ENCODE measurements at regions not wholly inside any gene's neighbourhood (a gene's known extent, or its start where the extent isn't known, plus 50 kb on each side); places are given as distances from the start of the nearest gene placed in this dataset.
A peak's percentile ranks its signal among the peaks of the same experiment; 100 is the strongest.

GRCh38 chr10:33623669-33624068 is 289.2 kb upstream of the NRP1 start:
- no peaks in the 10 kb centered on the region for H3K4me1 ChIP-seq (ENCODE audit: control insufficient read depth, insufficient read depth, low read depth, low read length)
- H2BK15ac ChIP-seq (ENCODE audit: low read depth, poor library complexity, severe bottlenecking), result no peak overlapping the region
- H2BK12ac ChIP-seq (ENCODE audit: low read length in 2 of 2), result no peak overlapping the region
- H3K79me1 ChIP-seq (replicated peaks; ENCODE audit: low read length, poor library complexity, severe bottlenecking), result no peaks in the 10 kb centered on the region
- H3K4ac ChIP-seq (ENCODE audit: low read depth in 1 of 2, low read length in 2 of 2), result no peak overlapping the region
- no peak overlapping the region for H4K8ac ChIP-seq (ENCODE audit: low read length)
- no peak overlapping the region for H3K27ac ChIP-seq (ENCODE audit: low read length, poor library complexity, severe bottlenecking)
- DNase-seq, result no peak
- H3K4me3 ChIP-seq (ENCODE audit: insufficient read depth in 1 of 2, low read depth in 1 of 2, low read length in 2 of 2), result no peak overlapping the region
- H3K23ac ChIP-seq (ENCODE audit: low read length in 2 of 2), result no peak overlapping the region
- no peak overlapping the region for H3K4me2 ChIP-seq (ENCODE audit: low read length, poor library complexity, severe bottlenecking)
- no peak overlapping the region for H3K9ac ChIP-seq (ENCODE audit: low read length)
- H3K9me3 ChIP-seq (ENCODE audit: control insufficient read depth, low read length), result no peaks in the 10 kb centered on the region
- no peak overlapping the region for H4K91ac ChIP-seq (ENCODE audit: low read length)
- no peak overlapping the region for H3K18ac ChIP-seq (ENCODE audit: low read depth in 1 of 2, low read length in 2 of 2)
- no peaks in the 10 kb centered on the region for H3K27me3 ChIP-seq (ENCODE audit: control insufficient read depth in 1 of 2, insufficient read depth in 1 of 2, low read length in 2 of 2)
- 100% methylated on average over 1 of the region's 3 CpGs for WGBS
- peak overlapping the region in 1 of 2 experiments; percentile 66 for H3K14ac ChIP-seq (ENCODE audit: low read length in 2 of 2)
- no peak overlapping the region for H2BK120ac ChIP-seq (ENCODE audit: low read depth, low read length)
- H2AK5ac ChIP-seq (ENCODE audit: low read length, severe bottlenecking), result no peak overlapping the region
- no peak overlapping the region for H2AFZ ChIP-seq (ENCODE audit: low read depth, low read length)
- no peaks in the 10 kb centered on the region for H3K36me3 ChIP-seq (ENCODE audit: control insufficient read depth in 1 of 2, insufficient read depth in 2 of 2, low read depth in 1 of 2, low read length in 2 of 2)
- H2BK5ac ChIP-seq (ENCODE audit: low read depth, low read length, poor library complexity, severe bottlenecking), result no peak overlapping the region

DNA sequence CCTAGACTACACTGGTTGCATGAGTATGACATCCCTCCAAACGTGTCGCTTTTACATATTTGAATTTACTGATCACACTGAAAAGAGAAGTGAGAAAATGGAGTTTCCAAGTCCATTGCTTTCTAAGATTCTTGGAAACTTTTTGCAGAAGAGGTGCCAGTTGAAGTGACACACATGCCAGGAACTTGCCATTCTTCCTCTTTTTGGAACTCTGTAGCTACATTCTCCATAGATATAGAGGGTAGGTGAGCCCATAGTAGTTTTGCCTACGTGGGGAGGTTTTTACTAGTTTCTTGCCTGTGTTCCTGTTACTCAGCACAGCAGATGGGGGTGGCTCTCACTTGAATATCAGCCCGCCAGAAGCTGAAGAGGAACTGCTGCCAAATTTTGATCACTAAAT is 286.6 kb upstream of the NRP1 start:
- H3K4me2 ChIP-seq (ENCODE audit: low read length, poor library complexity, severe bottlenecking), result no peak overlapping the region
- DNase-seq, result no peak
- H3K36me3 ChIP-seq (ENCODE audit: control insufficient read depth in 1 of 2, insufficient read depth in 2 of 2, low read depth in 1 of 2, low read length in 2 of 2), result no peaks in the 10 kb centered on the region
- no peak overlapping the region for H3K18ac ChIP-seq (ENCODE audit: low read depth in 1 of 2, low read length in 2 of 2)
- H3K14ac ChIP-seq (ENCODE audit: low read length in 2 of 2), result no peak overlapping the region
- no peak overlapping the region for H2BK15ac ChIP-seq (ENCODE audit: low read depth, poor library complexity, severe bottlenecking)
- H2AK5ac ChIP-seq (ENCODE audit: low read length, severe bottlenecking), result no peak overlapping the region
- H3K9ac ChIP-seq (ENCODE audit: low read length), result no peak overlapping the region
- no peak overlapping the region for H4K91ac ChIP-seq (ENCODE audit: low read length)
- H3K9me3 ChIP-seq (ENCODE audit: control insufficient read depth, low read length), result no peaks in the 10 kb centered on the region
- H4K8ac ChIP-seq (ENCODE audit: low read length), result no peak overlapping the region
- WGBS, result 83% methylated on average over 4 of the region's 4 CpGs
- H3K4ac ChIP-seq (ENCODE audit: low read depth in 1 of 2, low read length in 2 of 2), result no peak overlapping the region
- H2BK120ac ChIP-seq (ENCODE audit: low read depth, low read length), result no peak overlapping the region
- no peak overlapping the region for H3K27ac ChIP-seq (ENCODE audit: low read length, poor library complexity, severe bottlenecking)
- no peaks in the 10 kb centered on the region for H3K27me3 ChIP-seq (ENCODE audit: control insufficient read depth in 1 of 2, insufficient read depth in 1 of 2, low read length in 2 of 2)
- H2AFZ ChIP-seq (ENCODE audit: low read depth, low read length), result no peak overlapping the region
- H2BK12ac ChIP-seq (ENCODE audit: low read length in 2 of 2), result no peak overlapping the region
- no peak overlapping the region for H2BK5ac ChIP-seq (ENCODE audit: low read depth, low read length, poor library complexity, severe bottlenecking)
- H3K4me3 ChIP-seq (ENCODE audit: insufficient read depth in 1 of 2, low read depth in 1 of 2, low read length in 2 of 2), result no peak overlapping the region
- no peaks in the 10 kb centered on the region for H3K79me1 ChIP-seq (replicated peaks; ENCODE audit: low read length, poor library complexity, severe bottlenecking)
- no peak overlapping the region for H3K23ac ChIP-seq (ENCODE audit: low read length in 2 of 2)
- H3K4me1 ChIP-seq (ENCODE audit: control insufficient read depth, insufficient read depth, low read depth, low read length), result no peaks in the 10 kb centered on the region

DNA sequence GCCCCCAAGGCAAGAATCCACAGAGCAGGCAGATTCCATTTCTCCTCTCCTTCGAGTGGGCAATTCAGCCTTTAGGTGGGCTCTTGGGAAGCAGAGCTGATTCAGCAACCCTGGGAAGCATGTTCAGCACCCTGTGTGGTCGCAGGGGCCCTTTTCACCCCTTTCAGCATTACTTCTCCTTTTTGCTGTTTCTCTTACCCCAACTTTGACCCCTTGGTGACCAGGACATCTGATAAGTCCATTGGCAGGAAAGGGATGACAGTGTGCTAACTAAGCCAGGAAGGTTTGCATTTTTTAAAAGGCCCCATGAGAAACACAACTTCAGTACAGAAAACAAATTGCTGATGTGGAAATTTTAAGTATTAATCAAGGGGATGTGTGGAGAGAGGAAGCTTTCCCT is 283.7 kb upstream of the NRP1 start:
- Histone ChIP-seq H2AK5ac (ENCODE audit: low read length, severe bottlenecking) (no peak overlapping the region), H2BK5ac (ENCODE audit: low read depth, low read length, poor library complexity, severe bottlenecking) (no peak overlapping the region), H3K4me1 (ENCODE audit: control insufficient read depth, insufficient read depth, low read depth, low read length) (no peaks in the 10 kb centered on the region), H3K4ac (ENCODE audit: low read depth in 1 of 2, low read length in 2 of 2) (no peak overlapping the region), H2BK12ac (ENCODE audit: low read length in 2 of 2) (no peak overlapping the region), H3K27me3 (ENCODE audit: control insufficient read depth in 1 of 2, insufficient read depth in 1 of 2, low read length in 2 of 2) (no peaks in the 10 kb centered on the region), H3K4me2 (ENCODE audit: low read length, poor library complexity, severe bottlenecking) (no peak overlapping the region), H3K9me3 (ENCODE audit: control insufficient read depth, low read length) (no peaks in the 10 kb centered on the region), H3K27ac (ENCODE audit: low read length, poor library complexity, severe bottlenecking) (no peak overlapping the region), H3K79me1 (replicated peaks; ENCODE audit: low read length, poor library complexity, severe bottlenecking) (no peaks in the 10 kb centered on the region), H3K18ac (ENCODE audit: low read depth in 1 of 2, low read length in 2 of 2) (no peak overlapping the region), H4K8ac (ENCODE audit: low read length) (no peak overlapping the region), H3K4me3 (ENCODE audit: insufficient read depth in 1 of 2, low read depth in 1 of 2, low read length in 2 of 2) (no peak overlapping the region), H3K36me3 (ENCODE audit: control insufficient read depth in 1 of 2, insufficient read depth in 2 of 2, low read depth in 1 of 2, low read length in 2 of 2) (no peaks in the 10 kb centered on the region), H3K23ac (ENCODE audit: low read length in 2 of 2) (no peak overlapping the region), H2BK120ac (ENCODE audit: low read depth, low read length) (no peak overlapping the region), H3K9ac (ENCODE audit: low read length) (no peak overlapping the region), H3K14ac (ENCODE audit: low read length in 2 of 2) (peak overlapping the region in 1 of 2 experiments; percentile 35), H2AFZ (ENCODE audit: low read depth, low read length) (no peak overlapping the region), H2BK15ac (ENCODE audit: low read depth, poor library complexity, severe bottlenecking) (no peak overlapping the region), H4K91ac (ENCODE audit: low read length) (no peak overlapping the region)
- 80% methylated on average over 2 of the region's 2 CpGs for WGBS
- DNase-seq, result no peak

DNA sequence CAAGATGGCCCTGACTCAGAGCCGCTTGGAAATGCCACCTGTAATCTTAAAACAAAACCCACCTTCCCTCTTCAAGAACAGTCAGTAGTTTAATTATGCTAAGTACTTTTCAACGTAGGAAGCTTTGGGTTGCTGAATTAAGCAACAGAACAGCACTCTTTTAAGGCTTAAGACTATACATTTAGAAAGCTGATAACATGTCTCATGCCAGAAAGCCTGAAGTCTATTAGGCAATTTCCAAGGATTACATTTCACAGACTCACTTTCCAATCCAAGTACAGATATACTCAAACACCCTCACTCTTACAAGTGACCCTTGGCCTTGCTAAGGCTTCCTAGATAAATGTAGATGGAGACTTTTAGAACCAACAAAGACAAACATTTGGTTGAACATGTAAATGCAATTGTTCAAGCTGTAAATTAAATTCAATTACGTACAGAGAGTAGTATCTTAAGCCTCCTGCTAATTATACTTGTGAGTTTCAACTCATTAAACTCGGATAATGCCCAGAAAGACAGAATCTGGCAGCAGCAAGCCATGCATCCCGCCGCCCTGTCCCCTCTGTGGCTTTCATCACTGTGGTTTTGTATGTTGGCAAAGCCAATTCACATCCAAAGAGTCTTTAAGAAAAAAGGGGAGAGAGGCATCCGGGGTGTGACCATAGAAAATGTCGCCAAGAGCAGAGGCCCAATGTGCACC is 283.1 kb upstream of the NRP1 start:
- no peak overlapping the region for H2BK120ac ChIP-seq (ENCODE audit: low read depth, low read length)
- H3K27ac ChIP-seq (ENCODE audit: low read length, poor library complexity, severe bottlenecking), result no peak overlapping the region
- H3K4ac ChIP-seq (ENCODE audit: low read depth in 1 of 2, low read length in 2 of 2), result no peak overlapping the region
- H3K9me3 ChIP-seq (ENCODE audit: control insufficient read depth, low read length), result no peaks in the 10 kb centered on the region
- H3K4me1 ChIP-seq (ENCODE audit: control insufficient read depth, insufficient read depth, low read depth, low read length), result no peaks in the 10 kb centered on the region
- no peak overlapping the region for H3K4me2 ChIP-seq (ENCODE audit: low read length, poor library complexity, severe bottlenecking)
- no peak overlapping the region for H2AK5ac ChIP-seq (ENCODE audit: low read length, severe bottlenecking)
- no peak overlapping the region for H2BK5ac ChIP-seq (ENCODE audit: low read depth, low read length, poor library complexity, severe bottlenecking)
- no peak overlapping the region for H4K91ac ChIP-seq (ENCODE audit: low read length)
- H3K14ac ChIP-seq (ENCODE audit: low read length in 2 of 2), result no peak overlapping the region
- no peak overlapping the region for H3K18ac ChIP-seq (ENCODE audit: low read depth in 1 of 2, low read length in 2 of 2)
- H3K36me3 ChIP-seq (ENCODE audit: control insufficient read depth in 1 of 2, insufficient read depth in 2 of 2, low read depth in 1 of 2, low read length in 2 of 2), result no peaks in the 10 kb centered on the region
- H2BK12ac ChIP-seq (ENCODE audit: low read length in 2 of 2), result no peak overlapping the region
- H3K27me3 ChIP-seq (ENCODE audit: control insufficient read depth in 1 of 2, insufficient read depth in 1 of 2, low read length in 2 of 2), result no peaks in the 10 kb centered on the region
- H4K8ac ChIP-seq (ENCODE audit: low read length), result no peak overlapping the region
- H3K23ac ChIP-seq (ENCODE audit: low read length in 2 of 2), result no peak overlapping the region
- no peak overlapping the region for H3K9ac ChIP-seq (ENCODE audit: low read length)
- H3K4me3 ChIP-seq (ENCODE audit: insufficient read depth in 1 of 2, low read depth in 1 of 2, low read length in 2 of 2), result no peak overlapping the region
- H3K79me1 ChIP-seq (replicated peaks; ENCODE audit: low read length, poor library complexity, severe bottlenecking), result no peaks in the 10 kb centered on the region
- no peak overlapping the region for H2AFZ ChIP-seq (ENCODE audit: low read depth, low read length)
- peak; percentile 38 for DNase-seq
- no peak overlapping the region for H2BK15ac ChIP-seq (ENCODE audit: low read depth, poor library complexity, severe bottlenecking)
- 77% methylated on average over 8 of the region's 8 CpGs for WGBS

Measured in mesenchymal stem cell (in vitro differentiated cells and primary cell).